CD8-positive, alpha-beta memory T cell (primary cell): ENCODE measurements at regions not wholly inside any gene's neighbourhood (a gene's known extent, or its start where the extent isn't known, plus 50 kb on each side); places are given as distances from the start of the nearest gene placed in this dataset.

ENCODE experiments used
- CTCF ChIA-PET: fragments of 350-600 bp; sonication (Branson Sonifier 250); formaldehyde crosslinking; loops from one replicate; lab custom pipeline; 2021; ENCODE audit warnings: antibody characterized with exemption; lab: Charles Lee
- POLR2A ChIA-PET: fragments of 350-600 bp; sonication (Branson Sonifier 250); formaldehyde crosslinking; loops from one replicate; lab custom pipeline; 2021; ENCODE audit warnings: antibody characterized with exemption; lab: Charles Lee
- DNase-seq, 5 donors: peaks; one replicate each; pipeline versions ENCODE4 v3.0.0 to v3.0.0-alpha.2; 2020 to 2022; ENCODE audit warnings: mixed read lengths in 1 of 5
- H3K27ac ChIP-seq: one replicate; pipeline ENCODE4 v1.7.0; 2013; ENCODE audit warnings: low read depth, mild to moderate bottlenecking, low read length, moderate library complexity
- H3K27me3 ChIP-seq: 2 replicates; pipeline ENCODE4 v1.7.0; 2013; ENCODE audit warnings: low read length, mild to moderate bottlenecking; ENCODE audit not compliant: insufficient read depth, poor library complexity, severe bottlenecking
- H3K36me3 ChIP-seq: 2 replicates; pipeline ENCODE4 v1.7.0; 2013; ENCODE audit warnings: mild to moderate bottlenecking, low read length, moderate library complexity; ENCODE audit not compliant: insufficient read depth
- H3K4me1 ChIP-seq: 2 replicates; pipeline ENCODE4 v1.7.0; 2013; ENCODE audit warnings: mild to moderate bottlenecking, low read length, moderate library complexity; ENCODE audit not compliant: insufficient read depth
- H3K4me3 ChIP-seq: 2 replicates; pipeline ENCODE4 v1.7.0; 2013; ENCODE audit warnings: mild to moderate bottlenecking, low read length
- H3K9me3 ChIP-seq: 2 replicates; pipeline ENCODE4 v1.7.0; 2013; ENCODE audit warnings: mild to moderate bottlenecking, low read length
- H3K27ac Mint-ChIP-seq, 8 donors: one replicate each; pipeline ENCODE4 v1.8.0; 2020 to 2021; ENCODE audit warnings: mixed read lengths in 8 of 8, mild to moderate bottlenecking in 6 of 8, inconsistent platforms in 3 of 8, moderate library complexity in 3 of 8
- H3K27me3 Mint-ChIP-seq, 2 donors: one replicate each; pipeline ENCODE4 v1.8.0; 2020 to 2021; ENCODE audit warnings: mixed read lengths in 2 of 2, mild to moderate bottlenecking in 1 of 2, moderate library complexity in 1 of 2
- H3K36me3 Mint-ChIP-seq, 3 donors: one replicate each; pipeline ENCODE4 v1.8.0; 2020 to 2021; ENCODE audit warnings: mixed read lengths in 3 of 3, inconsistent platforms in 1 of 3, mild to moderate bottlenecking in 1 of 3
- H3K4me1 Mint-ChIP-seq, 3 donors: one replicate each; pipeline ENCODE4 v1.8.0; 2020 to 2021; ENCODE audit warnings: mixed read lengths in 3 of 3, inconsistent platforms in 1 of 3, mild to moderate bottlenecking in 1 of 3
- H3K4me3 Mint-ChIP-seq, 7 donors: one replicate each; pipeline ENCODE4 v1.8.0; 2020 to 2021; ENCODE audit warnings: mixed read lengths in 7 of 7, mild to moderate bottlenecking in 6 of 7, moderate library complexity in 4 of 7, inconsistent platforms in 2 of 7
- H3K9me3 Mint-ChIP-seq, 5 donors: one replicate each; pipeline ENCODE4 v1.8.0; 2020 to 2022; ENCODE audit warnings: mixed read lengths in 5 of 5, mild to moderate bottlenecking in 3 of 5, moderate library complexity in 2 of 5, inconsistent platforms in 1 of 5

- Mint-ChIP-seq H3K36me3 (no peaks in the 10 kb centered on the region), H3K27ac (no peak overlapping the region), H3K4me3 (no peak overlapping the region), H3K9me3 (no peaks in the 10 kb centered on the region), H3K27me3 (peaks cover 3 to 4% of the 10 kb centered on the region in 2 donors), H3K4me1 (no peaks in the 10 kb centered on the region)
- CTCF ChIA-PET: interaction anchor here (1.8 kb wide), 1 partner anchor 19 kb away, joined by 4 read pairs; no protein-coding TSS in a partner anchor
- H3K27ac ChIP-seq: no peak overlapping the region
- no peaks in the 10 kb centered on the region for H3K4me1 ChIP-seq
- no peaks in the 10 kb centered on the region for H3K36me3 ChIP-seq
- H3K9me3 ChIP-seq: no peaks in the 10 kb centered on the region
- H3K27me3 ChIP-seq: no peaks in the 10 kb centered on the region
- POLR2A ChIA-PET: no interaction called here
- peak in 1 of 5 donors; percentile 10 for DNase-seq
- no peak overlapping the region for H3K4me3 ChIP-seq
These were observed 89.8 kb downstream of the RTL6 start for GRCh38 chr22:44407987-44408828.

DNA sequence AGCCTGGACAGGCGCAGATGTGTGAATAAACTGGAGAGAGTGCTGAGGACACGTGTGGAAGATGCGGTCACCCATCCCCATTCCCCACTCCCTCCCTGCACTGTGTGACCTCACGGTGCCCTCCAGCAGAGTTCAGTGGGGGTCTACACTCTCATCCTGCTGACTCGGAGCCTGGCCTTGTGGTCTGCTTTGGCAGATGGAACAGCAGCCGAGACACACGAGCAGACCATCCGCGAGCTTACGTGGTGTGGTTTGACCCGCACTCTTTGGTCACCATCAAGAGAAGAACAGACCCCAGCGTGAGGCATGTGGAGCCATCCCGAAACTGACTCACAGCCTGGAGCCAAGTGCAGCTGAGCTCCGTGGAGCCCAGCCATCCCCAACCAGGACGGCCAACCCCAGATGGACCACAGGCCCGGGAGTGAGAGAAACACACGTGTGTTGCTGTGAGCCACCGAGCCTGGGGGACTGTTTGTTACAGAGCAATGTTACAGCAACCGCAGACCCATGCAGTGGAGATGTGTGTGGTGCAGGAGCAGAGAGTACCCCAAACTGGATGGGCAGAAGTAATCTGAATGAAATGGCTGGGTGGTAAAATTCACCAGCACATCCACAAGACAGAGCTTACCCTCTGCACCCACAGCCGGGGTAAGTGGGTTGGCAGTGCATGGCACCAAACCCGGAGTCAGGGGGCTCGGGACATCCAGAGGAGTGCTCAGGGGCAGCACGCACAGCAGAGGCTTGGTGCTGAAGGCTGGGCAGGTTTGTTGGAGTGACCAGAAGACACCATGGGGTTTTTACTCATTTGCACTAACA is 90.7 kb downstream of the RTL6 start:
- no peaks in the 10 kb centered on the region for H3K36me3 ChIP-seq
- no peaks in the 10 kb centered on the region for H3K4me1 ChIP-seq
- no peak overlapping the region for H3K27ac ChIP-seq
- no peak overlapping the region for H3K4me3 ChIP-seq
- Mint-ChIP-seq H3K27ac (peak overlapping the region in 2 of 8 donors; percentile 19 to 51), H3K4me3 (no peak overlapping the region), H3K27me3 (no peaks in the 10 kb centered on the region), H3K9me3 (no peaks in the 10 kb centered on the region), H3K36me3 (no peaks in the 10 kb centered on the region), H3K4me1 (no peaks in the 10 kb centered on the region)
- POLR2A ChIA-PET: no interaction called here
- H3K27me3 ChIP-seq: no peaks in the 10 kb centered on the region
- DNase-seq: peak in 1 of 5 donors; percentile 33
- H3K9me3 ChIP-seq: no peaks in the 10 kb centered on the region
- CTCF ChIA-PET: no interaction called here

GRCh38 chr22:44406341-44407170 is 91.5 kb downstream of the RTL6 start:
- CTCF ChIA-PET: no interaction called here
- H3K4me1 Mint-ChIP-seq: no peaks in the 10 kb centered on the region

DNA sequence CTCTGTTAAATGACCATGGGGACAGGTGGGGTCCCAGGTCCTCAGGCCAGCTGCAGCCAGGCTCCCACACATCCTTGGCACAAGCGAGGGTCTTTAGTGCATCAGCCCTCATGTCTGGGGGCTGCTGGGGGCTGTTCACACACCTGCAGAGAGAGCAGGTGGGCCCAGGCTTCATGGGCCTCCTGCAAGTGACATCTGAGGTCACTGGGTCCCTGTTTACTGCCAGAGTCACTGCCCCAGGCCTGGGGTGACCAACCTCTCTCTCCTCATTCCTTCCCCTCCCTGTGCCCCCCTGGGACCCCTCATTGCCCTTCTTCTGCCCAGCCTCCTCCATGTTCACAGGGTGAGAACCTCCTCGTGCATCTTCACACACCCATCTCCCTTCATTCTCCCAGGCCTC is 92.4 kb downstream of the RTL6 start:
- peak in 1 of 5 donors; percentile 19 for DNase-seq
- Histone ChIP-seq H3K4me3 (no peak overlapping the region), H3K27me3 (no peaks in the 10 kb centered on the region), H3K27ac (no peak overlapping the region), H3K9me3 (no peaks in the 10 kb centered on the region), H3K4me1 (no peaks in the 10 kb centered on the region), H3K36me3 (no peaks in the 10 kb centered on the region)
- Mint-ChIP-seq H3K27ac (peak overlapping the region in 2 of 8 donors; percentile 19 to 43), H3K9me3 (no peaks in the 10 kb centered on the region), H3K27me3 (peaks cover 0 to under 1% of the 10 kb centered on the region in 2 donors), H3K4me1 (no peaks in the 10 kb centered on the region), H3K36me3 (no peaks in the 10 kb centered on the region), H3K4me3 (no peak overlapping the region)
- CTCF ChIA-PET: no interaction called here
- POLR2A ChIA-PET: no interaction called here

More at GRCh38 chr22:44406341-44407170, 91.5 kb downstream of the RTL6 start:
- no peaks in the 10 kb centered on the region for H3K4me1 ChIP-seq
- H3K4me3 ChIP-seq: no peak overlapping the region
- Mint-ChIP-seq H3K36me3 (no peaks in the 10 kb centered on the region), H3K27ac (peak overlapping the region in 1 of 8 donors; percentile 30), H3K9me3 (no peaks in the 10 kb centered on the region), H3K4me3 (no peak overlapping the region), H3K27me3 (no peaks in the 10 kb centered on the region)
- POLR2A ChIA-PET: no interaction called here
- DNase-seq: peak in 1 of 5 donors; percentile 14
- H3K9me3 ChIP-seq: no peaks in the 10 kb centered on the region
- no peaks in the 10 kb centered on the region for H3K27me3 ChIP-seq
- no peak overlapping the region for H3K27ac ChIP-seq
- H3K36me3 ChIP-seq: no peaks in the 10 kb centered on the region

GRCh38 chr22:44404341-44405020 is 91.7 kb upstream of the SHISAL1 start:
- ChIA-PET POLR2A (no interaction called here), CTCF (no interaction called here)
- H3K9me3 Mint-ChIP-seq: no peaks in the 10 kb centered on the region
- no peaks in the 10 kb centered on the region for H3K36me3 Mint-ChIP-seq
- peak overlapping the region in 1 of 8 donors; percentile 50 for H3K27ac Mint-ChIP-seq
- no peak overlapping the region for H3K4me3 ChIP-seq
- H3K36me3 ChIP-seq: no peaks in the 10 kb centered on the region
- no peaks in the 10 kb centered on the region for H3K4me1 ChIP-seq
- no peaks in the 10 kb centered on the region for H3K4me1 Mint-ChIP-seq
- no peaks in the 10 kb centered on the region for H3K27me3 ChIP-seq
- no peaks in the 10 kb centered on the region for H3K9me3 ChIP-seq
- no peak overlapping the region for H3K4me3 Mint-ChIP-seq
- peak in 1 of 5 donors; percentile 25 for DNase-seq
- H3K27me3 Mint-ChIP-seq: peaks cover 0 to 3% of the 10 kb centered on the region in 2 donors
- H3K27ac ChIP-seq: no peak overlapping the region

DNA sequence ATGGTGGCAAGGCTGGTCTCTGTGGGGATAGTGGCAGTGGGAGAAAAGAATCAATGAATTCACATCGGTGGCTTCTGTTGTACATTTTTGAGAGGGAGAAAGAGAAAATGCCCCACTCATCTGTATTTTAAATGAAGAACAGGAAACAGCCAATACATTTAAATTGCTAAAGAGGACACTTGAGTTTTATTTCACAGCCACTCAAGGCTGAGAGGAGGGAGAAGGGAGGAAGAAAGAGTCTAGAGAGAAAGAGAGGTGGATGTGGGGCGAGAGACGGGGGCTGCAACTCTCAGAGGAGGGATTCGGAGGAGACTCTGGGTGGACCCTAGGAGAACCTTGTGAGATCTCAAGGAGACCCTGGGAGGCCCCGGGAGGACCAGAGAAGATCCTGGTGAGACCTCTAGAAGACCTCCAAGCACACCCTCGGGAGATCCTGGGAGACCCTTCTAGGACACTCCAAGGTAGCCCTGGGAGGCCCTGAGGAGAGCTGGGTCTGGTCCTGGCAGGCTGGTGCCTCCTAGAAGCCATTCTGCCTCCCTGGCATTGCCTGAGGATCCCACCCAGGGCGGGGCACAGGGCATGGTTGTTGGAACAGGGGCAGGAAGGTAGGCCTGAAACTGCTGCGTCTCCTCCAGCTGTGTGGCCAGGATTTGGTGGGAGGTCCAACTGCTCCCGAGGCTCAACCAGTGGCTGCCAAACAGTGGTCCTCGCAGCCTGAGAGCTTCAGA is 91.0 kb upstream of the SHISAL1 start:
- peaks cover 0 to 3% of the 10 kb centered on the region in 2 donors for H3K27me3 Mint-ChIP-seq
- H3K27ac Mint-ChIP-seq: peak overlapping the region in 2 of 8 donors; percentile 24 to 50
- H3K9me3 Mint-ChIP-seq: no peaks in the 10 kb centered on the region
- DNase-seq: peak in 1 of 5 donors; percentile 41
- no peak overlapping the region for H3K27ac ChIP-seq
- H3K4me1 Mint-ChIP-seq: no peaks in the 10 kb centered on the region
- H3K9me3 ChIP-seq: no peaks in the 10 kb centered on the region
- ChIA-PET CTCF (no interaction called here), POLR2A (no interaction called here)
- H3K36me3 ChIP-seq: no peaks in the 10 kb centered on the region
- no peak overlapping the region for H3K4me3 ChIP-seq
- no peaks in the 10 kb centered on the region for H3K27me3 ChIP-seq
- H3K36me3 Mint-ChIP-seq: no peaks in the 10 kb centered on the region
- H3K4me3 Mint-ChIP-seq: no peak overlapping the region
- H3K4me1 ChIP-seq: no peaks in the 10 kb centered on the region

DNA sequence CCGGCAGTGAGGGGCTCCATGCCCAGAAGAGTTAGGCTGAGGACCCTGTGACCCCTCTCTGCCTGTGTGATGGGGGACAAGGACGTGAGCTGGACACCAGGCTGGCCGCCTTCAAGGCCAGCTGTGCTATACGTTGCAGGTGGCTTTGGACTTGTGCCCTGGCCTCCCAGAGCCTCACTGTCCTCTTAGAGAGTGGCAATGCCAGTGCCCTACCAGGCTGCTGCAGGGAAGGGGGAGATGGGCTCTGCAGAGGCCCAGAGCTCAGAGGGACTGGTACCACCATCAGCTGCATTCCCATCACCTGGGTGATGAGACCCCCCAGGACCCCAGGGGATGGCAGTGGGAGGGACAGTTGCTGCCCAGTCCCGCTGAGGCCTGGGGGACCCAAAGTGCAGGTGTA is 90.4 kb upstream of the SHISAL1 start:
- H3K27ac ChIP-seq: no peak overlapping the region
- H3K9me3 ChIP-seq: no peaks in the 10 kb centered on the region
- POLR2A ChIA-PET: no interaction called here
- no peaks in the 10 kb centered on the region for H3K4me1 ChIP-seq
- Mint-ChIP-seq H3K36me3 (no peaks in the 10 kb centered on the region), H3K4me1 (no peaks in the 10 kb centered on the region), H3K4me3 (no peak overlapping the region), H3K9me3 (no peaks in the 10 kb centered on the region), H3K27ac (peak overlapping the region in 1 of 8 donors; percentile 24), H3K27me3 (peaks cover 0 to 3% of the 10 kb centered on the region in 2 donors)
- no peaks in the 10 kb centered on the region for H3K27me3 ChIP-seq
- DNase-seq: no peak
- no peak overlapping the region for H3K4me3 ChIP-seq
- CTCF ChIA-PET: no interaction called here
- H3K36me3 ChIP-seq: no peaks in the 10 kb centered on the region
